NCI-H446 (cell line): ENCODE measurements at regions not wholly inside any gene's neighbourhood (a gene's known extent, or its start where the extent isn't known, plus 50 kb on each side); places are given as distances from the start of the nearest gene placed in this dataset.

Experiments used
- DNase-seq, 2 experiments: peaks; one replicate each; lab custom pipeline; 2025; lab: John Stamatoyannopoulos, UW

GRCh38 chr15:70264738-70265465, 167.2 kb upstream of the TLE3 start:
- DNase-seq, result no peak

DNA sequence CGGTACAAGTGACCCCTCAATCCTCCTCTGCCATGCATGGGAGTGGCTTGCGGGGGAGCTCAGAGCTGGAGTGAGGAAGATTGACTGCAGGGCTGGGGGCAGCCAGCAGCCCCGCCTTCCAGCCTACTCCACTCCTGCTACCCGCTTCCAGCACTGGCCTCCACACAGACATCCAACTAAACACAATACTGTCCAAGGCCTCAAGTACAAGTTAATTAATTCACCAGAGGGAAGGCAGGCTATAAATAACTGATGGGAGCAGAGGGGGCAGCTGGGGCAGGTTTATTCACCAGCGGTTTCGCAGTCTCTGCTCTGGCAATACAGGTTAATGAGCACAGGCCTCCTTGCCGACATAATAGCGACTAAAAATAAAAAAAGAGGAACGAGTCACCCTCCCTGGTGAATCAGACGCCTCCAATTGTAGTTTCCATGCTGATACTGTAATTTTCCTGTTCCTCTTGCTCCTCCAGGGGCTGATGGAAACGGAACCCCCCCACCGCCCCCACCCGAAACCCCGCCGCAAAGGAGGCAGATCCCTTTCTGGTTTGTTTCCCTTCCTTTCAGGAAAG, 166.4 kb upstream of the TLE3 start:
- no peak for DNase-seq

DNA sequence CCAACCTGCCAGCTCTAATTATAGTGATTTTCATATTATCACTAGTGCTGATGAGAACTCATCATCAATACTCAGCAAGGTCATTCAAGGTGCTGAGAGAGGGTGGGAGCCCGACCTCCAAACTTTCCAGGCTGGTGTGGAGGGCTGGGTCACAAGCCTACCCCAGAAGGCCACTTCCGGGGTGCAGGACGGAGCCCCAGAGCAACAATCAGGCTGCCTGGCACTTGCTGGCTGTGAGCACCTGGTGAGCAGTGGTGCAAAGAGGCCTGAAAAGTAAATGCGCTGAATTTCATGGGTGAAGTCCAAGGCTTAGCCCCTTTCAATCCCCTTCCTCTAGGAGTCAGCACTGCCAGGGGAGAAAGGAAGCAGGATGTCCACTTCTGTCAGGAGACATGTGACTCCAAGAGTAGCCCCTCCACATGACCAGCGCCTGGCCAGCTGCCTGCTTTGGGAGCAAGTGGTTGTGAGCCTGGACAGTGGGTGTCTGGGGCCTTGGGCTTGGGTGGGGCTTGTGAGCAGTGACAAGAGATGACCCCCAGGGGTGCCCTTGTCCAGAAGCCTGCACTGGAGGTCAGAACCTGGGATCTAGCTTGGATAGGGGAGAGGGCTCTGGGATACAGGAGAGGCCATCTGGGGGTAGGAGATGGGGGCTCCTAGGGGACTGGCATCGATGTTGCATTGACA, 165.0 kb upstream of the TLE3 start:
- no peak for DNase-seq

DNA sequence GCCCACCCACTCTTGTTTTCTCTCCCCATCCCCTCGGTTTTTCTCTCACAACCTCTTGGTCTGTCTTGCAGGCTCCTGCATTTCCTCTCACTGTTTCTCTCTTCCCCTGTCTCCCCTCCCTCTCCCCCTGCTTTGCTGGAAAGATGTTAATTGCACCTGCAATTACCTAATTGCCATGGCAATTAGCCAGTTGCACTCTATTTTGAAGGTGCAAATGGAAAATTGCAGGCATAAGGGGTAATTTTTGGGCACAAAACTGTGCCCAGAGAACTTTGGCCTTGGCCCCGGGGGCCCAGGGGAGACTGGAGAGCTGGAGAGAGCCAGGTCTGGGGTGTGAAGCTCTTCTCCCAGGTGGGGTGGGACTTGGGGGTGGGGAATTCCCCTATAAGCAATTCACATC, 164.5 kb upstream of the TLE3 start:
- no peak for DNase-seq

DNA sequence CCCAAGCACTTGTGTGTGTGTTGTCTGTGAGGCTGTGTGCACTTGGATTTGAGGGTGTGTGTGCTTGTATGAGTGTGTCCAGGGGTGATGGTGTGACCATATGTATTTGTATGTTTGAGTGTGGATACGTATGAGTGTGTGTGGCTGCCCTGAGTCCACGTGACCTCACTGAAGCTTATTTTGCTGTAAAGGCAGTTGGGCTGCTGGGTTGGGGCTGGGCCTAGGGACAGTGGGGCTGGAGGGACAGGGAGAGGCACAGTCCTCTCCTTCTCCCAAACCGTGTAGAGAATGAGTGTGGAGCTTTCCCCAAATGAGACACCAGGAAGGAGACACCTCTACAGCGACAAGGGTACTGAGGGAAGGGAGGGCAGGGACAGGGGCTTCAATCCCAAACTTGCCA, 163.4 kb upstream of the TLE3 start:
- no peak for DNase-seq

GRCh38 chr15:70260580-70260979, 162.9 kb upstream of the TLE3 start:
- DNase-seq, result no peak

DNA sequence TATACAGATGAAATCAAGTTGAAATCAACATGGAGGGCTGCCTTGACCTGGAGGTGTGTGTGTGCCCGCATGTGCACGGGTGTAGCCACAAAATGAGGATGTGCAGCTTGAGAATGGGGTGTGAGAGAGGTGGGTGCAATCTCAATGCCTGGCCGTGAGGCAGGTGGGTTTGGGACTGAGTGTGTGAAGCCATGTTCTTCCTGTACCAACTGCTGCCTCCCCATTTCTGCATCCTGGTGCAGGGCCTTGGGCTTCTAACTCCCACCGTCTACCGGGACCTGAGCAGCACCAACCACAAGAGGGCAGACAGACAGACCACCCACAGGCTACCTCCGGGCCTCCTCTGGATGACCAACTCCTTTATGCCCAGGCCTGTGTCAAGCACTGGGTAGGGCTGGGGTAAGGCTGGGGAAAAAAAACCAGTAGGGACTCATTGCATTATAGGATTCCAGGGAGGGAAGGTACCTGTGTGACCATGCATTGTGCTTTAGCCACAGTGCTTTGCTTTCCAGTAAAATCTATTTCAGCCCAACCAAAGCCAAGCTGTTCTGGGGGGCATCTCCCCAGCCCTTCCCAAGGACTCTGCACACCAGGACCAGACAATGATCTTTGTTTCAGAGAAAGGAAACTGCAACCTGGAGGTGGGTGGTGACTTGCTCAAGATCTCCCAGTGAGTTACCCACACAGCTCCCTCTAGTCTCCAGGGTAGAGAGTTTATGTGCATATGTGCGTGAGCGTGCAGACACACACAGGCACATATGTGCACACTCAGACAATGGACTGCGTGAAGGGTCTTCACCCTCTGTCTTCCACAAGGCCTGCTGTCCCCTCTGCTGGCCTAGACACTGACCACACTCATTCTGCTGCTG, 162.2 kb upstream of the TLE3 start:
- DNase-seq, result no peak

DNA sequence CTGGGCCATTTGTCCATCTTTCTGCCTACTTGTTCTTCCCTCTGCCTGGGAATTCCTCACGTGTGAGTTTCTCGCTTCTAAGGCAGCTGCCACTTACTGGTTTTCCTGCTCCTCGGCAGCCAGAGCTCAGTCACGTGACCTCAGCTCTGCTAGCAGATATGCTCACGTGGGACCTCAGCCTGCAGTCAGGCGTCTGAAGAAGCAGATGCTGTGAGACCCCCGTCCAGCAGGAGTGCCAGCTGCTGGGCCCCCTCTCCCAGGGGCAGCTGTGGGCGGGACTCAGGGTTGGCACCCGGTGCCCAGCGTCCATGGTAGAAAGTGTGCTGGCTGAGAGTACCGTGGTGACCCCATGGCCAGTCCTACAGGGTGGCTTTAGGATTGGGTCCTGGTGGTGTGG, 161.3 kb upstream of the TLE3 start:
- no peak for DNase-seq

- DNase-seq, result no peak
These were observed 160.8 kb upstream of the TLE3 start for GRCh38 chr15:70258369-70259027.

- no peak for DNase-seq
These were observed 160.0 kb upstream of the TLE3 start for GRCh38 chr15:70257573-70258248.

- no peak for DNase-seq
These were observed 159.3 kb upstream of the TLE3 start for GRCh38 chr15:70257047-70257446.

DNA sequence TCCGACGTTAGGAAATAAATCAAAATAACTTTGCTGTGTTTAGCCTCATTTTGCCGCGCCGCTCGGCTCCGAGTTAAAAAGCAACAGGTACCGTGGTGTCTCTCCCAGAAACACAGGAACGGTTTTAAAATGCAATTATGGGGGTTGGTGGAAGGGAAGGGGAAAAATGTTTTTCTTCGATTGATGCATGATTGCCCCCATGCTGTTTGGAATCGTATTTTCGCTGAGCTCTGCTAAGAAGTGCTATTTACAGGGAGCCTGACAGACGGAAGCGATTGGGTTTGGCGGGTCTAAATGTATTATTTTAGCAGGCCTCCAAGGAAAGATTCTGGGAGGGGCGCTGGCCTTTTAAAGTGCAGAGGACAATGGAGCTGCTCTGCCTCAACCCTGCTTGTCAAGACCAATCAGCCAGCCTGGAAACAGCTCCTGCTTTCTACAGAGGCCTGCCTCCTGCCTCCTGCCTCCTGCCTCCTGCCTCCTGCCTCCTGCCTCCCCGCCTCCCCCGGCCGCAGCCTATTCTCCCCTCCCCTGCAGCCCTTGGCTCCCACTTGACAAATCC, 156.7 kb upstream of the TLE3 start:
- no peak for DNase-seq

- no peak for DNase-seq
These were observed 155.9 kb upstream of the TLE3 start for GRCh38 chr15:70253461-70254156.

GRCh38 chr15:70252951-70253320, 155.2 kb upstream of the TLE3 start:
- no peak for DNase-seq

DNA sequence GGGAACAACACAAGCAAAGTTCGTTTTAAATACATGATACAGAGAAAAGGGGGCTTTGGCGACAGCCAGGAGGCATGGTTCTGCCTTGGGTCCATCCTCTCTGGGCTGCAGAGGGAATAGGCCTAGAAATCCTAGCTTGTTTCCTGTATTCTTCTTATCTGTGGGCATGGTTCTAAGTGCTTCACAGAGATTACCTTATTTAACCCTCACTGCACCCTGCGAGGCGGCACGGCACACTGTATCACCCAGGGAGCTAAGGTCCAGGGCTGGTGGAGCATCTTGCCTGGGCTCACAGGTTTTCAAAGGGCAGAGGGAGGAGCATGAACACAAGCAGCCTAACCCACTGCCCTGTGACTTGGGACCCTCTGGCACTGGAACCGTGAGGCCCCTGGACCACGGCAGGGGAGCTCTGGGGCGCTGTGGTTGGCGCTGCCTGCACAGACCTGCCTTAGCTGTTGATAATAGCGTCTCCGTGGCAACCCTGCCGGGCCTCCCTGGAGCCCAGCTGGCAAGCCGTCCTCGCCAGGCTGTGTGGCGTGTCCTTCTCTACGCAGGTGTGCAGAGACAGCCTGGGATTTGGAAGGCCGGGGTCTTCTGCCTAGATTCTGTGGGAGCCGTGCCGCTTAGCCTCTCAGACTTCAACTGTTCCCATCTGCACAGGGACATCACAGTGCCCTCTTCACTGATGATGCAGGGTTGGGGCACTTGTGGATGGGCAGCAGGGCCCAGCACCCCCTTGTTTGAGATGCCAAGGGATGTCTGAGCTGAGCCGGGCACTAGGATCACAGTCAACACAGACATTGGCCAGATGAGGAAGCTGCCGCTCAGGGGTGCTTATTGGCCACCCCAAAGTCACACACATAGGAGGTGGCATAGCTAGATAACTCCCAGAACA, 154.6 kb upstream of the TLE3 start:
- DNase-seq, result no peak

DNA sequence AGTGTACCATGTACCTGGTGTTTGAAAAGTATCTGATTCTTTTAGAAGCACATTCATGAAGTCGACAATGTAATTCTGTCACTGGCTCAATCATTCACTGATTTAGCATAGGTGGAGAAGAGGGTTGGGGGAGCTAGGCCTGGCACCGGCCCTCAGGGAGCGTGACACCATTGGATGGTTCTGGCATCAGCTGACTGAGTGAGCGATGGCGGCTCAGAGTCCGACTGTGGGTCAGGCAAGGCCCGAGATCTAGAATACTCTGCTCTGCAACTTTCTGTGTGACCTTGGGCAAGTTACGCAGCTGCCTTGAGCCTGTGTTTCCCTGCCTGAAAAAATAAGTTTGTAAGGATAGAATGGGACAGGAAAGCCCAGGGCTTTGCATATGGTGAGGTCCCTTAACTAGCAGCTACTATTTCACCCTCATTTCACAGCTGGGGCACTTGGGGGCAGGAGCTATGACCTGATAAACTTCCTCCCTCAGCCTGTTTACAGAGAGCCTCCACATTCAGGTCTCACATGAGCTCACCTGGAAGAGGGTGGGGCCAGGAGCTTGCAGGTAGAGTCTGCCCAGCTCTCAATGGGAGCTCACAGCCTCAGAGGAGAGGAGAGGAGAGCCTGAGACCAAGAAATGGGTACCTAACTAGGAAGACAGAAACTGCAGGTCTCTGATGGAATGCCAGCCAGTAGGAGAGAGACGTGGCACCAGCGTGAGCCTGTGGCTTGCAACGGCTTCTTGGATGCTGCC, 153.7 kb upstream of the TLE3 start:
- DNase-seq, result no peak

DNA sequence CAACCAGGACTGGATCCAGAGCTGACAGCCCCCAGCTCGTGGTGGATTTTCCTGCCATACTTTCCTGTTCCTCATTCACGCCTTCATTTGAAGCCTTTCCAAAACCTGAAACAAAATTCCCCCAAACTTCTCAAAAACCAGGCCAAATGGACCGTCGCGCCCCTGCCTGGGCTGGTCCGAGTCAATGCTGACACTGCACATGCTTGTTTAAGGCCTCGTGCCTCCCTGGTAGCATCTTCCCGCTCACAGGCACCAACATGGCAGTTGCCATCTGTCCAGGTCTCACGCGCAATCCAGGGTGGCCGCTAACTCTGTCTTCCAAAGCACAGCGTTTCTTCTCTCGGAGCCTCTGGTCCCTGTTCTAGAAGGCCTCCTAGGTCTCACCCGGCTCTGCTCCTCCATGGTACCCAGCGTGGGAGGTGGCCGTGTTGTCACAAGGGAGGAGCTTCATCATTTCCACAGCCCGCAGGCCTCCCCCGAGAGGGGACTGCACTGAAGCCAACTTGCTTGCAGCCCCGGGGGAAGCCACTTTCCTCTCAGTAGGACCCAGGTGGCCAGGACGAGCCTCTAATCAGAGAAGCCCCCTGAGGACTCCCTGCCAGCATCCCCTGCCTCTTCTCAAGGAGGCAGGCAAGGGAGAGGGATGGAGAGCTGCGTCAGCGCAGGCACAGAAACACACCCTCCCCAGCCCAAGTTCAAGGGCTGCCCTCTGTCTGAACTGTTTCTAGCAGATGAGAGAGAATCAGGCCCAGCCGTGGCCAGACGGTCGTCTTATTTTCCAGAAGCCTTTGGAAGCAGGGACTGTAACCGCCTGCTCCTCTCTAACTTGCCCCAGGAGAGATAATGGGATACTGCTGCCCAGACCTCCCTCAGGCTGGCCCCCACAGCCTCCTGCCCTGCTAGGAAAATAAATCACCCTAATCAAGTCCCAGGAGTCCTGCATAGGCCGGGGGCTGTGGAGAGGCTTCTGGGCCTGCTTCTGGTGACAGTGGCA, 152.8 kb upstream of the TLE3 start:
- no peak for DNase-seq

DNA sequence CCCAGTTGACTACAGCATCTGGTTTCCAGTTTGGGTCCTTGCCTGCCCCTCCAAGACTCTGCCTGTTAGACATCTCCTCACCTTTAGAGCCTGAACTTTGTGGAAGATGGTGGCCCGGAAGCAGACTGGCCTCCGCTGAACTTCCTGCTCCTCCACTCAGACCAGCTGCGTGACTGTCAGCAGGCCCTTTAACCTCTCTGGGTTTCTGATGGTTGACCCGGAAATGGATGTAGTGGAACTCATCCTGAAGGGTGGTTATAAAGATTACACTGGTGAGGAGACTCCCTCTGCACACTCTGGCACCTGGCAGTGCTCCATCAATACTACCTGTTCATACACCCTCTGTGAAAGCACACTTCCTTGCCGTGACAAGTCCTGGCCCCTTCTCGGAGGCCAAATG, 151.9 kb upstream of the TLE3 start:
- DNase-seq, result no peak
